Omental fat pad (tissue), 3 donors: ENCODE measurements at regions not wholly inside any gene's neighbourhood (a gene's known extent, or its start where the extent isn't known, plus 50 kb on each side); places are given as distances from the start of the nearest gene placed in this dataset.
"Not testable (repeated sequence)": the region's sequence is repeated elsewhere in the genome, so short reads cannot be mapped to it uniquely, and the experiment has no call there.

ENCODE experiments used
- ATAC-seq: fragments of 150-250 bp; one replicate; pipeline ENCODE4 v1.9.1; 2016; ENCODE audit warnings: mild to moderate bottlenecking, moderate library complexity; ENCODE audit not compliant: low FRiP score
- DNase-seq: peaks from one replicate; pipeline ENCODE4 v3.0.0-alpha.2; 2019; ENCODE audit warnings: low spot score
- TF ChIP-seq, protein P1 (sequence below), 3 donors: fragments of 450-650 bp; IDR thresholded peaks; one replicate each; pipeline ENCODE4 v1.5.1; 2016 to 2017; ENCODE audit warnings: antibody characterized with exemption in 3 of 3, mild to moderate bottlenecking in 3 of 3, moderate library complexity in 2 of 3

DNA sequence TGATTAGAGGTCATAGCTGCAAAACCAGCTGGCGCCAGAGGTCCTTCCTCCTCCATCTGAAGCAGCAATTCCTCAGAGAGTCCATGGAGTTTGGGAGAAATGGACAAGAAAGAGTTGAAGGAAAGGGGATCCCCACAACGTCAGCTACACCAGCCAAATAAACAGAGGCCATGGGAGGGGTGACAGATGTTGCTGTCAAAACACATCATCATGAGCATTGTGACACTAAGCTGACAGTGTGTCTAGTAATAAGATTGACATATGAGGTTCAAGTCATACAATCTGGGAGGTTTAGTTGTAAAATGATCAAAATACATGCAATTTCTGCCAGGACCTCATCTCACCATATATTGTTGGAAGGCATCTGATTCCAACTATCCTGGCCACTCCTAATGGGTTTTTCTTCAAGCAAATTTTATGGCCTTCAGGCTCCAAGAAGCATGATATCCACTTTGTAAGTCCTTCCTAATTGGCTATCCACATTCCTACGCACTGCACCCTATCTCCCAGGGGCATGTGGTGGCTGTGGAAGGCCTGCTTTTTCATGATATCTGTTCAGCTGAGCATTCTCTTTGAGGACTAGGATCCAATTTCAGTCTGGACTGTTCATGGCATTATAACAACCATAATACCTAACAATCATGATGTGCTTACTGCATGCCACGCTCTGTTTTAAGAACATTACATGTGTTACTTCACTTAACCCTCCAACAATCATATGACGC lies 335.0 kb upstream of the ID2 start:
- DNase-seq: no peak
- no peak for ATAC-seq
- TF ChIP-seq, protein P1, sequence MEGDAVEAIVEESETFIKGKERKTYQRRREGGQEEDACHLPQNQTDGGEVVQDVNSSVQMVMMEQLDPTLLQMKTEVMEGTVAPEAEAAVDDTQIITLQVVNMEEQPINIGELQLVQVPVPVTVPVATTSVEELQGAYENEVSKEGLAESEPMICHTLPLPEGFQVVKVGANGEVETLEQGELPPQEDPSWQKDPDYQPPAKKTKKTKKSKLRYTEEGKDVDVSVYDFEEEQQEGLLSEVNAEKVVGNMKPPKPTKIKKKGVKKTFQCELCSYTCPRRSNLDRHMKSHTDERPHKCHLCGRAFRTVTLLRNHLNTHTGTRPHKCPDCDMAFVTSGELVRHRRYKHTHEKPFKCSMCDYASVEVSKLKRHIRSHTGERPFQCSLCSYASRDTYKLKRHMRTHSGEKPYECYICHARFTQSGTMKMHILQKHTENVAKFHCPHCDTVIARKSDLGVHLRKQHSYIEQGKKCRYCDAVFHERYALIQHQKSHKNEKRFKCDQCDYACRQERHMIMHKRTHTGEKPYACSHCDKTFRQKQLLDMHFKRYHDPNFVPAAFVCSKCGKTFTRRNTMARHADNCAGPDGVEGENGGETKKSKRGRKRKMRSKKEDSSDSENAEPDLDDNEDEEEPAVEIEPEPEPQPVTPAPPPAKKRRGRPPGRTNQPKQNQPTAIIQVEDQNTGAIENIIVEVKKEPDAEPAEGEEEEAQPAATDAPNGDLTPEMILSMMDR (IDR thresholded peaks at IDR 0.05): no peak

DNA sequence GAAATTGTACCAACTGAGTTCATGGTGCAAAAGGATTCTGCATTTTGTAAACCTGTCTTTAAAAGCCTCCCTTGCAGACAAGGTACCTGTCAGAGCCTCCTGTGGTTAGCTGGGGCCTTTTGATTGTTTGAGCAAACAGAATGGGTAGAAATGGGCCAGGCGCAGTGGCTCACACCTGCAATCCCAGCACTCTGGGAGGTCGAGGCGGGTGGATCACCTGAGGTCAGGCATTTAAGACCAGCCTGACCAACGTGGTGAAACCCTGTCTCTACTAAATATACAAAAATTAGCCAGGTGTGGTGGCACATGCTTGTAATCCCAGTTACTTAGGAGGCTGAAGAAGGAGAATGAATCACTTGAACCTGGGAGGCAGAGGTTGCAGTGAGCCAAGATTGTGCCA lies 332.9 kb upstream of the ID2 start:
- DNase-seq, ATAC-seq: not testable (repeated sequence)

DNA sequence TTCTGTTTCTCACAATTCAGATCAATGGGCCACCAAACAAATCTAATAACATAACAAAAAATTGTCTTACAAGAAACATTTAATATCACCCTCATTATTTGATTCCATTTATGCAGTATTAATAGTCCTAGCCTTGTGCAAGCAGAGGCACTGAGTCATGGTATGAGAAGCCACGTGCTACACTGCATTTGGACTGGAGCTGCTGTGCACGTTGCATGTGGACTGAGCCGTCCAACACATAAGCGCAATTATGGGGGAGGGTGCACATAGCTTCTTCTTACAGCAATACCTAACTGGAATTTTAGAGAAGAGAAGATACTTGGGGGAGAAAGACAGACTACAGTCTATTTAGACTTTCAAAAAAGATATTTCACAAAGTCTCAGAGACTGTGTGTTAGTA lies 329.6 kb upstream of the ID2 start:
- DNase-seq (no peak), ATAC-seq (no peak)
- TF ChIP-seq, protein P1 (IDR thresholded peaks at IDR 0.05): no peak

DNA sequence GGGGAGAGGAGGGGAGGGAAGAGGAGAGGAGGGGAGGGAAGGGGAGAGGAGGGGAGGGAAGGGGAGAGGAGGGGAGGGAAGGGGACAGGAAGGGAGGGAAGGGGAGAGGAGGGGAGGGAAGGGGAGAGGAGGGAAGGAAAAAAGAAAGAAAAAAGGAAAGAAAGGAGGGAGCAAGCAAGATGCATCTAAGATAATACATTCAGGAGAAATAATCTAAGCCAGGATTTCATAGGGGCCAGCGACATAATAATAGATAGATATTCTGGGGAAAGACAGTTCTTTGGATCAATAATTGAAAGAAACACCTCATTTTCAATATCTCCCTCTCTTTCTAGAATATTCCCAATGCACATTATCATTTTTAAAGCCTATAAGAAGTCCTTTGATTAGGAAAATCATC lies 328.9 kb upstream of the ID2 start:
- TF ChIP-seq, protein P1 (IDR thresholded peaks at IDR 0.05): no peak
- no peak for DNase-seq
- no peak for ATAC-seq

DNA sequence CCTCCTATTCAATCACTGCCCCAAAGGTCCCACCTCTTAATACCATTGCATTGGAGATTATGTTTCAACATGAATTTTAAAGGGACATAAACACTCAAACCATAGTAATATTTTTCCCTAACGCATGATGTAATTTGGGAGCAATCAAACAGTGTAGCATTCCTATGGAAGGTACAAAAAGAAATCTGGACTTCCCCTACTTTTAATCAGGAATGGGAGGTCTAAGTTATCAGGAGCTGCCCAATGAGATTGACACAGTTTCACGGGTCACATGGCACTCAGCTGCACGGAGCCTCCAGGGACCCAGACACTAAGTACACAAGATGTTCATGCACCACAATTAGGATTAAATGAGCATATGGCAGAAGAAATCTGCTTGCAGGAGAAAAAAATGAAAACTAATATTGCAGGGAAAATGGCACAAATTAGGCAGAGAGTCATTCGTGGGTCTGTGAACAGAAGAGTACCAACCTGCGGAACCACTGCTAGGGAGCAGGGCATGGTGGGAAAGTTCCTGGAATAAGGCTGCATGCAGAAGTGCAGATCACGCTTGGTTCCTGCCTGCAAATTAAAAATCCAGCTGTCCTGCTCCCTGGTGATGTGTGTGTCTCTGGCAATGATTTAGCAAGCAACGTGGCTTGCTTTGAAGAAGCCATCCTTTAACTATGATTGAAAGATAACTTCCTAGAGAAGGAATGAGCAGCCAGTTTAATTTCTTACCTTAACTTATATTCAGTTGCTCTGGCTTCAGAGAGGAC lies 326.6 kb upstream of the ID2 start:
- ATAC-seq (no peak), DNase-seq (no peak)
- TF ChIP-seq, protein P1 (IDR thresholded peaks at IDR 0.05): no peak

DNA sequence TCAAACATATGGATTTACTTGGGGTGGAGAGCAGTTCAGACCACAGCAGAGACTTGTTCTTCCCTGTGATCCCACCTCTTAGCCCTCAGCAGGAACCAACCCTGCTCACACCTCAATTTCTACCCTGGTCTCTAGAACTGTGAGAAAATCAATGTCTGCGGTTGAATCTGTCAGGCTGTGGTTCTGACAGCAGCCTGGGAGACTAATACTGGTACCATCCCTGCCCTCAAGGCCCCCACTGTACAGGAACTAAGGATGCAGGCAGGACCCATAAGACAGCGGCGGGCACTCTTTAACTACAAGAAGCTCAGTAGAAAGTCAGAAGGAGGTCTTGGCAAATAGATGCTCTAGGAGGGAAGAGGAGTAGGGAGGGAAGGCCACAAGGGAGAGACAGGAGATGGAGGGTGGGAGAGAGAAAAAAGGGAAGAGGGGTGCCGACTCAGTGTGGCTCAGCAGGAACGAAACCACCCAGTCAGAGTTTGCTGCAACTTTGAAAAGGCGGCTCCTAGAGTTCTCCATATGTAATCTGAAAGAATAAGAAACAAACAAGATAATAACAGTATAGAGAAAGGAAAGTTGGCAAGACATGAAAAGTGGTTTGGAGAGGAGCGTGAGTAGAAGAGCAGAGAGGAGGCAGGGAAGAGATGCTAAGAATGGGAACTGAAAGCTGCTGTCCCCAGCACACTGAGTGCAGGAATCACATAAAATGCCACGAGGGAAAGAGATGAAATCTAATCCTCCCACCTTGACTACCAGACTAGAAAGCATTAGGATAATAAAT lies 323.9 kb upstream of the ID2 start:
- ATAC-seq (no peak), DNase-seq (no peak)
- TF ChIP-seq, protein P1 (IDR thresholded peaks at IDR 0.05): no peak

DNA sequence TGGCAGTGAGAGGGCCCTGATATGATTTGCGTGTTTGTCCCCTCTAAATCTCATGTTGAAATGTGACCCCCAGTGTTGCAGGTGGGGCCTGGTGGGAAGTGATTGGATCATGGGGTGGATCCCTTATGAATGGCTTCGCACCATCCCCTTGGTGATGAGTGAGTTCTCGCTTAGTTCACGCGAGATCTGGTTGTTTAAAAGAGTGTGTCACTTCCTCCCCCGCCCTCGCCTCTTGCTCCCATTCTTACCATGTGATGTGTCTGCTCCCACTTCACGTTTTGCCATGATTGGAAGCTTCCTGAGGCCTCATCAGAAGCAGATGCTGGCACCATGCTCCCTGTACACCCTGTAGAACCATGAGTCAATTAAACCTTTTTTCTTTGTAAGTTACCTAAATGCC lies 319.9 kb upstream of the ID2 start:
- DNase-seq (no peak), ATAC-seq (no peak)
- TF ChIP-seq, protein P1 (IDR thresholded peaks at IDR 0.05): no peak
